ENCODE measurements at regions not wholly inside any gene's neighbourhood (a gene's known extent, or its start where the extent isn't known, plus 50 kb on each side); places are given as distances from the start of the nearest gene placed in this dataset.
"Not testable (repeated sequence)": the region's sequence is repeated elsewhere in the genome, so short reads cannot be mapped to it uniquely, and the experiment has no call there.

GRCh38 chr15:21280272-21280671 is 160.0 kb downstream of the POTEB3 start:
- TF ChIP-seq CTCF, POLR2A (IDR thresholded peaks at IDR 0.05): not testable (repeated sequence)

Measured in uterus (tissue), 2 donors.